ENCODE measurements at regions not wholly inside any gene's neighbourhood (a gene's known extent, or its start where the extent isn't known, plus 50 kb on each side); places are given as distances from the start of the nearest gene placed in this dataset.
"Not testable (repeated sequence)": the region's sequence is repeated elsewhere in the genome, so short reads cannot be mapped to it uniquely, and the experiment has no call there.

DNA sequence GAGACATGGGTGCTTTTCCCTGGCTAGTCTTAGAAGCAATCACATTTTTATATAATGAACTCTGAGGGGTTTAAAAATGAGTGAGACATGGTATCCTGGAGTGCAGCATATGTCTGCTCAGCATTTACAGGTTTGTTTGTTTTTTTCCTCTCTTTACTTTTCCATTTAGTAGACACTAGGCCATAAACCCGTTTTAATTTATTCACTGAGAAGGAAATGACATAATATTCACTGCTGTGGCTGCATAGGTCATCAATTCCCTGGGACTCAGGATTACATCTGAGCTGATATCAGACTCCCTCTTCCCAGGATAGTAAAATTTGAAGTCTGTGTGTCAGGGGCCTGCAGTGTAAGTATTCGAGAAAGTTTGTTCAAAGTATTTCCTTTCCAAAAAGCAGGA, 178.9 kb upstream of the SPRY1 start:
- no peak for DNase-seq (ENCODE audit: low spot score)

DNA sequence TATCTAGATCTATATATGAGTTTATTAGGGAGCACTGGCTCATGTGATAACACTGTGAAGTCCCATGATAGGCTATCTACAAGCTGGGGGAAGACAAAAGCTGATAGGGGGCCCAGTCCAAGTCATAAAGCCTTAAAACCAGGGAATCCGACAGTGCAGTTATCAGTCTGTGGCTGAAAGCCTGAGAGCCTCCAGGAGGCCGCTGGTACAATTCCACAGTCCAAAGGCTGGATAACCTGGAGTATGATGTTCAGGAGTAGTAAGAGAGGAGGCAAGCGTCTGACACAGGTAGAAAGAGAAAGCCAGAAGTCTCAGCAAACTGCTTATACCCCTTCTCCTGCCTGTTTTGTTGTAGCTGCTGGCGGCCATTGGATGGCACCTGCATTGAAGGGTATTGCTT, 177.6 kb upstream of the SPRY1 start:
- DNase-seq (ENCODE audit: low spot score) = no peak

DNA sequence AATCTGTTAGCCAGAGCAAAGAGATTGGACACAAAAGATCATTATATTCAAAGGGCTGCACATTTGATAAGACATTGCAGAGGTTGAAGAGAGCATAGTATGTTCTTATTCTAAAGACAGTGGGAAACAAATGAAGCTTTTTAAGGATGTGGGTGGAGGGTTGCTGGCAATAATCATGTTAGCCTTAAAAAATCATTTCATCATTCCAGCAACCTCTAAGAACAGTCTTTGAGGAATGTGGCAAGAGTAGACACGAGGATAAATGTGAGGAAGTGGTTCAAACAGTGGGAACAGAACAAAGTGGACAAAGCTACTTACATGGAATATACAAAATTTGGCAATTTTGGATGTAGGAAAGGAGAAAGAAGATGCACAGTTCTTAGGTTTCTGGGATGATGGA, 167.3 kb upstream of the SPRY1 start:
- no peak for DNase-seq (ENCODE audit: low spot score)

DNA sequence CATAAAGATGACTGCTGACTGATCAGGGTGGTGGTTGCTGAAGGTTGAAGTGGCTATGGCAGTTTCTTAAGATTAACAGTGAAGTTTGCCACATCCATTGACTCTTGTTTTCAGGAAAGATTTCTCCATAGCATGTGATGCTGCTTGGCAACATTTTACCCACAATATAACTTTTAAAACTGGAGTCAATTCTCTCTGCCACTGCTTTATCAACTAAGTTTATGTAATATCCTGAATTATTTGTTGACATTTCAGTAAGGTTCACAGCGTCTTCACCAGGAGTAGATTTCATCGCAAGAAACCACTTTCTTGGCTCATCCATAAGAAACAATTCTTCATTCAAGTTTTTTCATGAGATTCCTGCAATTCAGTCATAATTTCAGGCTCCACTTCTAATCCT, 166.5 kb upstream of the SPRY1 start:
- DNase-seq (ENCODE audit: low spot score) = no peak

DNA sequence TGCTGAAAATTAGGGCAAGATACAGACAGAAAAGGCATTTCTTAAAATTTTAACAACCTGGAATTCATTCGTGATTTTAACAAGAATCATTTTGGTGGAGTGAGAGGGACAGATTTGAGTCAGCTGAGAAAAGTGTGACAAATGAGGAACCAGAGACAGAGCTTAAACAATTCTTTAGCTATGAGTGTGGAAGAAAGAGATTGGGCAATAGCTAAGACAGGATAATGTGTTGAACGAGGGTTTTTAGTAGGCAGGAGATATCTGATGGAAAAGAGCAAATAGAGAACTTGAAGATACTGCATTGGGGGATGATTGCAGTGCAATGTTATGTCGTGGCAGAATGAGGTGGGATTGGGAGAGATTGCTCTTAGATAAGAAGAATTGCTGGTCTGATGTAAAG, 164.2 kb upstream of the SPRY1 start:
- peak; percentile 39 for DNase-seq (ENCODE audit: low spot score)

DNA sequence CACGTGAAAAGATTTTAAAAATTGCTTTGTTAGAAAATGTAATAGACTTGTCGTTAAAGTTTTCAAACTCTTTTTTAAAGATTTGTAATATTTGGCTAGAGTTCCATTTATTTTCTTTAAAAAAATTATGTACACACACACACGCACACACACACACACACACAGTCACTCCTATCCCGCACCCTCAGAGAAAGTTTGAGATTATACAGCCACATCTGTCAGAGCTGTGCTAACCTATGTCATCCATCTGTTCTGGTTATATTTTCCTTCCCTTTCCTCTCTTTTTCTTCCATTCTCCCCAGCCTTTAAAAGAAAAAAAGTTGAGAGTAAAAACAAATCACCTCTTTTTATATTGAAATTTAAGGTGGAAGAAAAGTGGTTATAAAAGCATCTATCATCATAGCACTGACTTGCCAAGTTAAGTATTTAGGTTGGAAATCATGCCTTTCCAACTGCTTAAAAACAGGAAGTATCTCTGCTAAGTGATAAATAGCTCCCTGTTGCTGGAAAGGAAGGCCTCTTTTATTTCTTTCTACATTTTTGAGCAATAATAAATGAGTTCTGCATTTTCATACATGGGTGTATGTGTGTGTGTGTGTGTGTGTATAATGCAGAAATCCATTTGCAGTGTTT, 163.3 kb upstream of the SPRY1 start:
- DNase-seq (ENCODE audit: low spot score) = no peak

DNA sequence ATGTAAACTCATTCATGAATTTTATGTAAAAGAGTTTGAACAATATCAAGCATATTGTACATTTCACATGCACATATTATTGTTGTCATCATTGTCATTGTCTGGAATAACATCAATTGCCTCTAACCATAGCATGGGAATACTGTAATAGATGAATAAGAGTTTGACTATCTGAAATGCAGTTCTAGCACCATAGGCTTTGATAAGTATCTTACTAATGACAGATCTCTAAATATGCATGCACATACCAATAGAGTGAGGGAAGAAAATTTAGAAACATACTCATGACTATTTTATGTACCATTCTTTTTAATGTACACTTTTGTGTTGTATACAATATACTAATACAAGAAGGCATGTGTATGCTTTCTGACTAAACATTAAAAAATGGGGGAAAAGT, 161.6 kb upstream of the SPRY1 start:
- DNase-seq (ENCODE audit: low spot score) = no peak

DNA sequence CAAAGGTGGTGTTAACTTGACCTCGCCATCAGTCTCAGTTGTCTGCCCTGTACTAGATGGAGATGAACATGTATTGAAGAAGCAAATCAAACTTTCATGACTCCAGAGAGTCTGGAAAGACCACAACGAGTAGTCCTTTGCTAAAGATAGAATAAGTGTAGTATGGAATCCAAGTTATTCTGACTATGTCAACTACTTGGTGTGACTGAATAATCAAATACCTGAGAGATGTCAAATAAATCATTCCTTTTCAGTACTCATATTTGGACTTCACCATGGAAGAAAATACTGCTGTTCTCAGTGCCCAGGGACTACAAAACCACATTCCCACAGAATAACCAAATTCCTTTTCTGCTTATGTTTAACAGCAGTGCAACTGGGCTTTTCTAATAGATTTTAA, 161.2 kb upstream of the SPRY1 start:
- DNase-seq (ENCODE audit: low spot score) = peak; percentile 40

DNA sequence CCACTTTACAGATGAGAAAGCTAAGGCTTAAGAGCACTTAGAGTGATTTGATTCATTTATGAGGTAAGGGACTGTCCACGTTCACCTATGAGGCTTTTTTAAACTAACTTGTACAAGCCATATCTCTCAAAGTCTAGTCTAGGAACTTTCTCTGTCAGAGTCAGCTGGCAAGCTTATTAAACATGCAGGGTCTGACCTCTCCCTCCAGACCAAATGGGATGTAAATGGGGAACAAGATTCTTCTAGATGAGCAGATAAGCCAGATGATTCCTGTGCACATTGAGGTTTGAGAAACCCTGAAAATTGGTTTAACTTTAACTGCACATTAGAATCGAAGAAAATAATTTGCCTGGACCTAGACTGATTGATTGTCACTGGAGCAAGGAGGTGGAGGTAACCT, 160.0 kb upstream of the SPRY1 start:
- no peak for DNase-seq (ENCODE audit: low spot score)

DNA sequence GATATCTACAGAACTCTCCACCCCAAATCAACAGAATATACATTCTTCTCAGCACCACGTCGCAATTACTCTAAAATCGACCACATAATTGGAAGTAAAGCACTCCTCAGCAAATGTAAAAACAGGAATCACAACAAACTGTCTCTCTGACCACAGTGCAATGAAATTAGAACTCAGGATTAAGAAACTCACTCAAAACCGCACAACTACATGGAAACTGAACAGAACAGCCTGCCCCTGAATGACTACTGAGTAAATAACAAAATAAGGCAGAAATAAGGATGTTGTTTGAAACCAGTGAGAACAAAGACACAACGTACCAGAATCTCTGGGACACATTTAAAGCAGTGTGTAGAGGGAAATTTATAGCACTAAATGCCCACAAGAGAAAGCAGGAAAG, 156.3 kb upstream of the SPRY1 start:
- not testable (repeated sequence) for DNase-seq (ENCODE audit: low spot score)

DNA sequence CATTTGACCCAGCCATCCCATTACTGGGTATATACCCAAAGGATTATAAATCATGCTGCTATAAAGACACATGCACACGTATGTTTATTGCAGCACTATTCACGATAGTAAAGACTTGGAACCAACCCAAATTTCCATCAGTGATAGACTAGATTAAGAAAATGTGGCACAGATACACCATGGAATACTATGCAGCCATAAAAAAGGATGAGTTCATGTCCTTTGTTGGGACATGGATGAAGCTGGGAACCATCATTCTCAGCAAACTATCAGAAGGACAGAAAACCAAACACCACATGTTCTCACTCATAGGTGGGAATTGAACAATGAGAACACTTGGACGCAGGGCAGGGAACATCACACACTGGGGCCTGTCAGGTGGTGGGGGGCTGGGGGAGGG, 153.4 kb upstream of the SPRY1 start:
- DNase-seq (ENCODE audit: low spot score) = not testable (repeated sequence)

DNA sequence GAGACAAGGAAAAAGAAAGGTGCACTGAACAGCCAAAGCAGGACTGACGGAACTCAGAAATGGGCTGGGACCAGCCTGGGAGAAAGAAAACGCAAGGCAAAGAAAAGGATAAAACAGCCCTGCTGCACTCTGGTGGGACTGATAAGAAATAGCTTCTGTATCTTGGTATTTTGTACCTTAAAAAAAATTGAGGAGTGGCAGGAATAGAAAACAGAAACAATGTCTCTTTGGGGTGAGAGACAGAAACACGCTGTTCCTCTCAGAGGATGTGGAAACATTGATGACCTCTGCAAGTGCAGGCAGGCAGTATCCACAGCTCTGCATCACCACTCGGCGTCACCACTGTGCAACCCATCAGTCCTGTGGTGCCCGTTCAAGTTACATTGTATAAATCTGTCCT, 152.5 kb upstream of the SPRY1 start:
- no peak for DNase-seq (ENCODE audit: low spot score)

DNA sequence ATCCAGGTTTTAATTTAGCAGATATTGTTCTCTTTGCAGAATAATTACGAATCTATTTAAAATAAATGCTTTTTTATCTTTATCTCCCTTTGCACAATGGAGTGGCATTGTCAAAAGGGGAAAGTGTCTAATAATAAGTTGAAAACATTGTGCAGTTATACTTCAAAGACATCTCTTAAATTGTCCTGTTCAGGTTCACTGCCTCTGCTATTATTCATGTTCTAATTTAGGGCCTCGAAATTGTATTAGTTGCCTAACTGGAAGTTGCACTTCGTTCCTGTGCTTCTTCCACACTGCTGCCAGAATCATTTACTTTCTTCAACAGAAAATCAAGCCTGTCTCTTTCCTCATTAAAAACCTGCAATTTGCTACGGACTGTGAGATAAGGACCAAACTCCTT, 150.5 kb upstream of the SPRY1 start:
- no peak for DNase-seq (ENCODE audit: low spot score)

DNA sequence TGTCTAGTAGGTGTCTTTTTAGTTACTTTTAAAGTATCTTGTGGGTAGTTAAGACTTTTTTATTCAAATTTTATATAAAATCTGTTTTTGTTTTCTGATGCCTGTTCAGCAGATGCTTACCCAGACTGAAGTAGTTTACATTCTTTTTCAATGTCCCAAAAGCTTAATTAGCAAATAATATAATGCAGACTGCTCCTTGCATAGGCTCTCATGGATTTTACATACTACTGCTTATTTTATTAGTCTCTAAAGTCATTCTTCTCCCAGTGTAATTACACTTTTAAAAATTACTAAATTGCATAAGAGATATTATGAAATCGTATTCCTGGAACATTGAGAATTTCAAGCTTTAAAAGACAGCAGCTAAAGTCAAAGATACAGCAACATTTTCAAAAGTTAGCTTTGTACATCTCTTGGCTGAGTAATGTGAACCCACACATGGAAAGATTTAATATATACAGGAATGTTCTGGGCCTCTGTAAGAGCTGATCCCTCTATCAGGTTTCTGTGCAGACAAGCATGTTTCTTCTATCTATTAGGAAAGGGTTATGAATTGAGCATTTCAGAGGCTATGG, 148.4 kb upstream of the SPRY1 start:
- peak; percentile 13 for DNase-seq (ENCODE audit: low spot score)

DNA sequence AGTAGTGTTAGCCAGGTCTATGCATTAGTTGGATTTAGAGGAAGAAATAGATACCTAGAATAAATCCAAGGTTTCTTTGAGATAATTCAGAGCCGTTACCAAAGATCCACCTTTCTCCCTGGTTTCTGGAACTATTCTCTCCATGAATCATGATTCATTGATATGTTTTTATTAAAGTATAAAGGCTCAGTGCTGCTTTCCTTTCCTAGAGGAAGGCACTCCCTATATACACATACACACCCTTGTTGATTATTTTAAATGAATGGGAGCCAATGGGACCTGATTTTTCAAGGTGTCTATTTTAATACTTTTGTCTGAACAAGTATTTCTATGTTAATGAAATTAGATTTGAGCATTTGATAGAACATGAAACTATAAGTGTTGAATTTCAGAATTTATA, 146.8 kb upstream of the SPRY1 start:
- no peak for DNase-seq (ENCODE audit: low spot score)

DNA sequence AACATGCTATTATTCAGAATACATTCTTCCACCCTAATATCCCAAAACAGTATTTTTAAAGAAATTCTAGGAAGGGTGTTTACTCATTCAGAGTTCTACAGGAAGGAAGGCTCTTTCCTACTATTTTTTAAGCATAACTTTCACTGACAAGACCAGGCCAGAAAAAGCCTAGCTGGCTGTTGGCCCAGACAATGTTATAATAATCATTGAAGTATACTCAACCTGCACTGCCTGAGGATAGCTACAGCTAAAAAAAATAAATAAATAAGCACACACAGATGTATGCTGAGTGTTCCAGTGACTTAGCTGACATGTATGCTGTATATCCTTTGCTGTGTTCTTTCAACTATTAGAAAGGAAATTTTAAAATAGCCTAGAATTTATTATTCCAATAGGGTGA, 145.8 kb upstream of the SPRY1 start:
- no peak for DNase-seq (ENCODE audit: low spot score)

DNA sequence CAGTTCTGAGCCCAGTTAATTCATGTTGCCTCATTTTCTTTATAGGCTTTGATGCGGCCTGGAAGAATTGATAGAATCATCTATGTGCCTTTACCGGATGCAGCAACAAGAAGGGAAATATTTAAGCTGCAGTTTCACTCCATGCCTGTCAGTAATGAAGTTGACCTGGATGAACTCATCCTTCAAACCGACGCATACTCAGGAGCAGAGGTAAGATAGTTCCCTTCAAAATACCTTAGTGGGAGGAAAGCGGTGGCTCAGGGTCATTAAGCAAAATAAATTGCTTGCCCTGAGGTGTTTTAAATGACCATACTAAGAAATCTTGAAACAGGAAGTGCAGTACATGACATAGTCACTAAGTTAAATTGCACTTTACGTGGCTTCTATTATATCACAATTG, 140.6 kb upstream of the SPRY1 start:
- DNase-seq (ENCODE audit: low spot score) = no peak

DNA sequence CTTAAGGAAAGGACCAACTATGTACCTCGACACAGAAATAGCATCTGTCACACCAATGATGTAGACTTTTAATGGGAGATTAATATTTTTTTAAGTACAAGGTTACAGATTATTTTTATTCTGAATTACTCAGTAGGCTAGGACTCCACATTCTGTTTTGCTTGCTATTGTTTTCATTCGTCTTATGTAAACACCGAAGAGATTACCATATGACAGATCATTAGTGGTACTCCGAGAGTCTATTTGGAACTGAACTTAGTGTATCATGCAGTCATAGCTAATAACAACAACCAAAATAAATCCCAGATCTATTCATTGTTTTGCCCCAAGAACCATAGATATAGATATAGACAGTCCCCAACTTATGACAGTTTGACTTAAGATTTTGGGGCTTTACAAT, 139.7 kb upstream of the SPRY1 start:
- no peak for DNase-seq (ENCODE audit: low spot score)

DNA sequence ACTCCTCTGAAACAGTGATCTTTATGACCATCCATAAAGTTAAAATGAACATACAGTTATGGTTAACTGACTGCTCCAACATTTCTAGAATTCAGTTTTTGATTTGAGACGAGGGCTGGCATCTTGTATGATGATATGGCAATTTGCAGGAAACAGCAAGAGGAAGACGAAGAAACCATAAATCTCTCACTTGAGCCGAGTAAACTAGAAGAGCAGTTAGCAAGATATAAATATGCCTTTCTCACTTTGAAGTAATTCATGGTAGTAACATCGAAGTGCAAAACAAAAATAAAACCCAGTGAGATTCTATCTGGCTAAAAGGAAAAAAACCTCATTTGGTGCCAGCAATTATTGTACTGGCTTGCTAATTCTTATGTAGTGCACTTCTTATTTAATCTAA, 139.0 kb upstream of the SPRY1 start:
- no peak for DNase-seq (ENCODE audit: low spot score)

DNA sequence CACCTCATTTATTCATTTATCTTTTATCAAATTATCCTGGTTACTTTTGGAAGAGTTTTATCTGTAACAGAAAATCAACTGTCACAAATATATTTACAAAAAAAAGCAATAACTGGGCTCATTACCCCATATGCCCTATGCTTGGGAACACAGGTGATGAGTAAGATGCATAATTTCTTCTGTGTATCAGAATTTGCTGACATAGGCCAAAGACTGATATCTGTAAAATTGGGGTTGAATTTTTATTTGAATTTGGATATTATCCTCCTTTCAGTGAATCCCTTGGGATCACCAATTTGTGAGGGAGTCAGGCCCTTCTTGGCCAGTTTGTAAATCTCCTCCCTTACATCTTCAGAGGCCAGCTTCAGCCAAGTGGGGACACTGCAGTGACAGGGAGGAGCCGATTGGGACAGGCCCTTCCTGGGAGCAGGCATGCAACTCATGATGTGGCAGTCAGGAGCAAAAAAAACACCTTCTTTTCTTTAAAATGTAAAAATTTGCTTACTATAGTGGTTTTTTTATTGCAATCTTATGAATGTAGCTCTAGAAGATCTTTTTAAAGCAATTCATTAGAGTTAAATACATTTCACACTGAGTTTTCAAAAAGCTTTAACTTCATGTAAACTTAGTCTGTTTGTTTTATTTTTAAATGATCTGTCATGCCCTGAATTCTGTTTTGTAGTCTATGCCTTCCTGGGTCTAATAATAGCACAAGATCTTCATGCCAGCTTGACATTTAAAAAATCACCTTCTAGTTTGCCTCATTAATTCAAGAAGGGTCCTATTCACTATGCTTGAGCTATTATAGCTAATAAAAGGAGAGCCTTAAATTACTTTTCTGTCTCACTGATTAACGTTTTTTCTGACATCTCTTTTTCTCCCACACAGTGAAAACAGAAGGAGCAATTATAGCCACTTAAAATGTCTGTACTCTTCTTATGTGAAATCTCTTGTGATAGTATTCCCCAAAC, 136.6 kb upstream of the SPRY1 start:
- no peak for DNase-seq (ENCODE audit: low spot score)

DNA sequence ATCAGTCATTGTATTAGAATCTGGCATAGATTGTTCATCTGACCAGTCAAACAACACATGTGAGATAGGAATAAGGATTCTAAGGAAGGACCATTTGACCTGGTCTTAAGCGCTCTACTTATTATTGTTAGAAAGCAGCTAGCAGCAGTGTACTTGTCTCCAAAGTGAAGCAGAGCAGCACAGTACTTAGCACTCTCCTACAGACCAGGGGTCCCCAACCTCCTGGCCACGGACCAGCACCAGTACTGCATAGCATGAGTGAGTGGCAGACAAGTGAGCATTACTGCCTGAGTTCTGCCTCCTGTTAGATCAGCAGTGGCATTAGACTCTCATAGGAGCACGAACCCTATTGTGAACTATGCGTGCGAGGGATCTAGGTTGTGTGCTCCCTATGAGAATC, 135.9 kb upstream of the SPRY1 start:
- no peak for DNase-seq (ENCODE audit: low spot score)

DNA sequence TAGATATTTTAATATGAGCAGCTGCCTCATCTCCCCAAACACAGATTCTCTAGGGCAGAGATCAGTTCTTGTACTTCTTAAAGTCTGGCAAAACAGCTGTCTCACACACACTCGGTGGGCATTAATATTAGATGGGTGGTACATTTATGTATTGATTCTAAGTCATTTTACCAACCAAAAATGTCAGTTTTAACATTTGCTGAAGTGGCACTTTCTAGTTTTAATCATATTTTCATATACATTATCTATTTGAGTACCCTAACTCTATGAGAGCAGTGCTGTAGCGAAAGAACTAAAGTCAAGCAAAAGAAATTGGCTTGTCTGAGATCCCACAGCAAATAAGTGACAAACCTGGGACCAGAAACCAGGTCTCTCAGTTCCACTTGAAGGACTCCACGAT, 134.5 kb upstream of the SPRY1 start:
- DNase-seq (ENCODE audit: low spot score) = no peak

DNA sequence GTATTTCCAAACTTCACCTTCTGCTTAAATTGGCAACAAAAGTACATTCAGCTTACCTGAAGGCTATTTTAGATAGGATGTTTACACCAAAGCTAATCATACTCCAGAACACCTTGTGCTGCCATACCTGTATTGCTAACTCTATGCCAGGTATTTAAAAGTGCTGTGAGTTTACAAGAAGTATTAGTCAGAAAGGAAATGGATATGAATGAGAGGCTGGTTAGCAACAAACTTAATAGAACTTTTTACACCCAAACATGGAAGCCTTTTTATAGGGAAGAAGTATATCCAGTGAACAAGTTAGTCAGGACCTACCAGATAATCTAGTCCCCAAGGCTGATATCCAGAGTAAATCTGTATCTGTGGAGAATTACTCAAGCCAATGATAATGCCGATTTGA, 131.2 kb upstream of the SPRY1 start:
- no peak for DNase-seq (ENCODE audit: low spot score)
